ENCODE measurements at regions not wholly inside any gene's neighbourhood (a gene's known extent, or its start where the extent isn't known, plus 50 kb on each side); places are given as distances from the start of the nearest gene placed in this dataset.

GRCh38 chr7:17030559-17030958 lies 148.8 kb upstream of the AGR3 start:
- TF ChIP-seq POLR2AphosphoS5 (IDR thresholded peaks at IDR 0.05; ENCODE audit: insufficient read depth in 1 of 2, low read depth in 1 of 2) (no peak), CTCF (IDR thresholded peaks at IDR 0.05) (no peak), POLR2A (IDR thresholded peaks at IDR 0.05) (no peak)

Data from vagina (tissue), 2 donors.